Activated T-cell treated with anti-CD3 and anti-CD28 coated beads, Interleukin-2, amount 50 U/mL, for 4 hours (primary cell): ENCODE measurements at regions not wholly inside any gene's neighbourhood (a gene's known extent, or its start where the extent isn't known, plus 50 kb on each side); places are given as distances from the start of the nearest gene placed in this dataset.
"Not testable (repeated sequence)": the region's sequence is repeated elsewhere in the genome, so short reads cannot be mapped to it uniquely, and the experiment has no call there.

Source experiments
- ATAC-seq, 2 donors: fragments of 200-7000 bp; cut with Tn5 transposase; one replicate each; pipeline ENCODE4 v1.10.0; 2021
- DNase-seq: peaks from one replicate; pipeline ENCODE4 v3.0.0-alpha.2; 2020
- H3K27me3 Mint-ChIP-seq: one replicate; pipeline ENCODE4 v1.8.0; 2021; ENCODE audit warnings: low read depth, mixed read lengths
- H3K36me3 Mint-ChIP-seq: one replicate; pipeline ENCODE4 v1.8.0; 2022; ENCODE audit warnings: mixed read lengths; ENCODE audit not compliant: insufficient read depth
- H3K4me1 Mint-ChIP-seq: one replicate; pipeline ENCODE4 v1.8.0; 2021; ENCODE audit warnings: low read depth, mixed read lengths
- H3K4me3 Mint-ChIP-seq: one replicate; pipeline ENCODE4 v1.8.0; 2021; ENCODE audit warnings: mild to moderate bottlenecking, moderate library complexity, mixed read lengths
- H3K9me3 Mint-ChIP-seq: one replicate; pipeline ENCODE4 v1.8.0; 2021; ENCODE audit warnings: mixed read lengths

- no peak for DNase-seq
- H3K27me3 Mint-ChIP-seq: no peaks in the 10 kb centered on the region
- ATAC-seq: no peak
- H3K4me3 Mint-ChIP-seq: no peak overlapping the region
- H3K9me3 Mint-ChIP-seq: peaks cover 19% of the 10 kb centered on the region
- H3K36me3 Mint-ChIP-seq: no peaks in the 10 kb centered on the region
- no peaks in the 10 kb centered on the region for H3K4me1 Mint-ChIP-seq
Observed at GRCh38 chr13:54124700-54125099, 1096.1 kb downstream of the OLFM4 start.

DNA sequence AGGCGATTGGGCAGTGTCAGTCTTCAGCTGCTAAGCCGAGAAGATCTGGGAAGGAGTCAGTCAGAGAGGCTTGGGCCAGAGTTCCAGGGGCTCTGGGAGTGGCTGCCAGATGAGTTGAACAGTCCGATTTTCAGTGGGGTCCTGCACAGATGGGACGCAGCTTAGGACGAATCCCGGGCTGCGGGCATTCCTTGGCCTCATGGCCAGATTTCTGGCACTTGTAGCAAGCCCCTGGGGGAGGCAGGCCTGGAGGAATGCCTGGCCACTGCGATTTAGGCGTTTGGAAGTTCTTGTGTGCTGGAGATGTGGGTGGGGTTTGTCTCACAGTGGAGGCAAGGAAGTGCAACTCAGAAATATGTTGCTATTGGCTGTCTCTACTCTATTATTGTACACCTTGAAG lies 1102.3 kb downstream of the OLFM4 start:
- not testable (repeated sequence) for H3K27me3 Mint-ChIP-seq, ATAC-seq, H3K4me1 Mint-ChIP-seq, H3K36me3 Mint-ChIP-seq, DNase-seq, H3K4me3 Mint-ChIP-seq
- H3K9me3 Mint-ChIP-seq: peaks cover 23% of the 10 kb centered on the region

- not testable (repeated sequence) for H3K4me3 Mint-ChIP-seq, H3K27me3 Mint-ChIP-seq, H3K36me3 Mint-ChIP-seq, DNase-seq, H3K4me1 Mint-ChIP-seq, ATAC-seq
- H3K9me3 Mint-ChIP-seq: peaks cover 21% of the 10 kb centered on the region
Observed at GRCh38 chr13:54131433-54131832, 1102.8 kb downstream of the OLFM4 start.

DNA sequence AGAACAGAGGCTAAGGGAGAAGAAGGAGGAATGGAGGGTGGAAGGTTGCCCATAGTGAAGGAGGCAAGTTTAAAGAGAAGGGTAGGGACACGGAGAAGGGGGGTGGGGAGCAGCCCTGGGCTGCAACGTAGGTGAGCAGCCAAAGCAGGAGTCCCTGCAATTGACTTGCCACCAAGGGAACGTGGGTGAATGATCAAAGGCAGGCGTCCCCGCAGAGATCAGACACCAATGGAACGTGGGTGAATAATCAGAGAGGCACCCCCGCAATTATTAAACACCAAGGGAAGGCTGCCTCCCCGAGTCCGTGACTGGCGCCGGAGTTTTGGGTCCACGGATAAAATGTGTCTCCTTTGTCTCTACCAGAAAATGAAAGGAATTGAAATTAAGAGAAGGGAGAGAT lies 1103.5 kb downstream of the OLFM4 start:
- not testable (repeated sequence) for DNase-seq, ATAC-seq, H3K4me3 Mint-ChIP-seq, H3K4me1 Mint-ChIP-seq, H3K36me3 Mint-ChIP-seq, H3K27me3 Mint-ChIP-seq
- H3K9me3 Mint-ChIP-seq: peaks cover 17% of the 10 kb centered on the region

- not testable (repeated sequence) for ATAC-seq, H3K36me3 Mint-ChIP-seq, DNase-seq, H3K4me3 Mint-ChIP-seq, H3K4me1 Mint-ChIP-seq, H3K27me3 Mint-ChIP-seq
- peaks cover 17% of the 10 kb centered on the region for H3K9me3 Mint-ChIP-seq
Observed at GRCh38 chr13:54132720-54133119, 1104.1 kb downstream of the OLFM4 start.

- H3K9me3 Mint-ChIP-seq: peaks cover 13% of the 10 kb centered on the region
- DNase-seq (no peak), ATAC-seq (no peak)
- no peaks in the 10 kb centered on the region for H3K4me1 Mint-ChIP-seq
- no peaks in the 10 kb centered on the region for H3K27me3 Mint-ChIP-seq
- H3K36me3 Mint-ChIP-seq: no peaks in the 10 kb centered on the region
- no peak overlapping the region for H3K4me3 Mint-ChIP-seq
Observed at GRCh38 chr13:54133746-54134145, 1105.1 kb downstream of the OLFM4 start.

- Mint-ChIP-seq H3K36me3 (no peaks in the 10 kb centered on the region), H3K27me3 (no peaks in the 10 kb centered on the region), H3K4me3 (no peak overlapping the region), H3K9me3 (peaks cover 13% of the 10 kb centered on the region), H3K4me1 (no peaks in the 10 kb centered on the region)
- ATAC-seq (no peak), DNase-seq (no peak)
Observed at GRCh38 chr13:54144828-54145227, 1116.2 kb downstream of the OLFM4 start.

GRCh38 chr13:54150851-54151250 lies 1122.2 kb downstream of the OLFM4 start:
- Mint-ChIP-seq H3K9me3 (peaks cover 17% of the 10 kb centered on the region), H3K27me3 (no peaks in the 10 kb centered on the region), H3K4me1 (no peaks in the 10 kb centered on the region), H3K4me3 (no peak overlapping the region), H3K36me3 (no peaks in the 10 kb centered on the region)
- no peak for ATAC-seq
- no peak for DNase-seq

DNA sequence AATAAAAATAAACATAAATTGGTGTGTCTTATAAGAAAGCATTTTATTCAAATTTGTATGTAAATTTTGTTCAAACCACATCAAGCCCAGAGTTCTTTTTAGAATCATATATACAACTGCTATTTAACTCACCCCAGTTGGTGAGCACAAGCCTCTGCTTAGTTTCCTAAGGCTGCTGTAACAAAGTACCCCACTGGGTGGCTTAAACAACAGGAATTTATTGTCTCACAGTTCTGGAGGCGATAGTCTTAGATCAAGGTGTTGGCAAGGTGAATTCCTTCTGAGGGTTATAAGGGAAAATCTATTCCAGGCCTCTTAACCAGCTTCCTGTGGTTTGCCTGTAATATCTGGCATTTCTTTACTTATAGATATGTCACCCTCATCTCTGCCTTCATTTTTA lies 1133.5 kb downstream of the OLFM4 start:
- peaks cover 11% of the 10 kb centered on the region for H3K9me3 Mint-ChIP-seq

GRCh38 chr13:54165581-54166215 lies 1137.1 kb downstream of the OLFM4 start:
- no peaks in the 10 kb centered on the region for H3K27me3 Mint-ChIP-seq
- H3K4me1 Mint-ChIP-seq: no peaks in the 10 kb centered on the region
- no peak for ATAC-seq
- no peaks in the 10 kb centered on the region for H3K36me3 Mint-ChIP-seq
- H3K9me3 Mint-ChIP-seq: peaks cover 13% of the 10 kb centered on the region
- no peak for DNase-seq
- no peak overlapping the region for H3K4me3 Mint-ChIP-seq

More for the DNA sequence above, 1133.5 kb downstream of the OLFM4 start:
- Mint-ChIP-seq H3K36me3 (no peaks in the 10 kb centered on the region), H3K4me3 (no peak overlapping the region), H3K4me1 (no peaks in the 10 kb centered on the region), H3K27me3 (no peaks in the 10 kb centered on the region)
- no peak for ATAC-seq
- no peak for DNase-seq

DNA sequence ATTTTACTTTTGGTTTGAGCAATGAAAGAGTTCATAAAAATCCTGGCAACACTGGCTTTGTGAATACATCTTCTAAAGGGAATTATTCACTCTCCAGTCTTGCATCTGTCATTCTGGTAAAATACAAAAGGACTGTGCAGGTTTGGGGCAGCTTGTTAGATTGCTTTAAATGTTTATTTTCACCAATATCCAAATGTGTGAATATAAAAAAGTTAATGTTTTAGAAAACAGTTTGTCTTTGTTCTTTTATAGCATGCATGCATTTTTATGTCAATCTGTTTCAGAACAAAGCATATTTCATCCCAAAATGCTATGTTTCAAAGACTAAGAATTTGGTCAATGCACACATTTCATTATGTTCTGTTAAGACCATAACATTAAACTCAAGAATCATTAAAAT lies 1145.4 kb downstream of the OLFM4 start:
- peaks cover 7% of the 10 kb centered on the region for H3K9me3 Mint-ChIP-seq

GRCh38 chr13:54175466-54175865 lies 1146.9 kb downstream of the OLFM4 start:
- DNase-seq (no peak), ATAC-seq (no peak)
- no peaks in the 10 kb centered on the region for H3K4me1 Mint-ChIP-seq
- peaks cover 7% of the 10 kb centered on the region for H3K9me3 Mint-ChIP-seq
- no peak overlapping the region for H3K4me3 Mint-ChIP-seq
- H3K36me3 Mint-ChIP-seq: no peaks in the 10 kb centered on the region
- H3K27me3 Mint-ChIP-seq: no peaks in the 10 kb centered on the region

More for the DNA sequence above, 1145.4 kb downstream of the OLFM4 start:
- Mint-ChIP-seq H3K4me3 (no peak overlapping the region), H3K27me3 (no peaks in the 10 kb centered on the region), H3K4me1 (no peaks in the 10 kb centered on the region), H3K36me3 (no peaks in the 10 kb centered on the region)
- ATAC-seq (no peak), DNase-seq (no peak)

GRCh38 chr13:54177466-54177865 lies 1148.9 kb downstream of the OLFM4 start:
- Mint-ChIP-seq H3K4me3 (no peak overlapping the region), H3K4me1 (no peaks in the 10 kb centered on the region), H3K36me3 (no peaks in the 10 kb centered on the region), H3K9me3 (peaks cover 4% of the 10 kb centered on the region), H3K27me3 (no peaks in the 10 kb centered on the region)
- DNase-seq (no peak), ATAC-seq (no peak)

- no peak for ATAC-seq
Observed at GRCh38 chr13:54183166-54183565, 1154.6 kb downstream of the OLFM4 start.

DNA sequence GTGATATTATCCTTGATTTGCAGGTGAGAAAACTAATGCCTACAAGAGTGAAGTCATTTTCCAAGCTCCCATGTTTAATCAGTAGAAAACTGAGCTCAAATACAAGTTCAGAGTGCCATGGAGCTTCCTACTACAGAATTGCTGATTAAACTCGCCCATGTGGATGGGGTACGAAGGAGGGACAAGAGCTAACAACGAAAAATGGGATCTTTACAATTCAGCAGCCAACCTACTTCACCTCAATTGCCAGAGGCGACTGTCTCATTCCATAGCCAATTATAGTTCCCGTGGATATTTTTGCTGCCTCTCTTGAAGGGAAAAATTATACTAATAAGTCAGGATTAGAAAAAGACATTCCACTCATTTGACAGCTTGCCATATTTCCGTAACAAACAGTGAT lies 1155.1 kb downstream of the OLFM4 start:
- H3K27me3 Mint-ChIP-seq: no peaks in the 10 kb centered on the region

More at GRCh38 chr13:54183166-54183565, 1154.6 kb downstream of the OLFM4 start:
- no peaks in the 10 kb centered on the region for H3K4me1 Mint-ChIP-seq
- H3K27me3 Mint-ChIP-seq: no peaks in the 10 kb centered on the region
- H3K4me3 Mint-ChIP-seq: no peak overlapping the region
- DNase-seq: no peak
- peaks cover 10% of the 10 kb centered on the region for H3K9me3 Mint-ChIP-seq
- H3K36me3 Mint-ChIP-seq: no peaks in the 10 kb centered on the region

More for the DNA sequence above, 1155.1 kb downstream of the OLFM4 start:
- Mint-ChIP-seq H3K4me1 (no peaks in the 10 kb centered on the region), H3K9me3 (peaks cover 9% of the 10 kb centered on the region), H3K4me3 (no peak overlapping the region), H3K36me3 (no peaks in the 10 kb centered on the region)
- ATAC-seq (no peak), DNase-seq (no peak)
